Body of pancreas (tissue), 4 donors: ENCODE measurements at regions not wholly inside any gene's neighbourhood (a gene's known extent, or its start where the extent isn't known, plus 50 kb on each side); places are given as distances from the start of the nearest gene placed in this dataset.

Source experiments
- ATAC-seq: fragments of 150-250 bp; one replicate; pipeline ENCODE4 v1.9.1; 2016
- DNase-seq, 4 donors: peaks; one replicate each; pipeline ENCODE4 v3.0.0-alpha.2; 2019
- H3K27ac ChIP-seq, 4 donors: fragments of 200-600 bp; sonication (generic); 1 replicate in 3 of 4; 2 replicates in 1 of 4; pipeline versions ENCODE4 v1.5.1 to v1.6.1; 2016 to 2019; ENCODE audit warnings: mild to moderate bottlenecking in 1 of 4, mixed read lengths in 1 of 4, moderate library complexity in 1 of 4
- H3K27me3 ChIP-seq, 2 donors: fragments of 200-600 bp; sonication (generic); one replicate each; pipeline ENCODE4 v1.6.0; 2016; ENCODE audit warnings: mild to moderate bottlenecking in 1 of 2
- H3K36me3 ChIP-seq, 2 donors: fragments of 200-600 bp; sonication (generic); replicated peaks in 1 of 2; 2 replicates each; pipeline ENCODE4 v1.5.1; 2016; ENCODE audit warnings: low read depth in 2 of 2; ENCODE audit not compliant: insufficient read depth in 1 of 2
- H3K4me1 ChIP-seq: fragments of 200-600 bp; sonication (generic); one replicate; pipeline ENCODE4 v1.6.0; 2016
- H3K4me3 ChIP-seq, 2 donors: fragments of 200-600 bp; sonication (generic); 1 replicate in 1 of 2; 2 replicates in 1 of 2; pipeline ENCODE4 v1.5.1; 2016 to 2019
- H3K9me3 ChIP-seq, 3 donors: fragments of 200-600 bp; sonication (generic); 1 replicate in 2 of 3; 2 replicates in 1 of 3; pipeline ENCODE4 v1.5.1; 2016
- CTCF ChIP-seq, 7 experiments: fragments of 450-650 bp in 4 of 7; fragments of 200-600 bp in 3 of 7; sonication (generic) in 3 of 7; IDR thresholded peaks; one replicate each; pipeline ENCODE4 v1.5.1; 2016 to 2019; ENCODE audit warnings: antibody characterized with exemption in 7 of 7
- POLR2A ChIP-seq, 3 donors: fragments of 450-650 bp; IDR thresholded peaks; one replicate each; pipeline ENCODE4 v1.6.1; 2016; ENCODE audit warnings: antibody characterized with exemption in 3 of 3, mild to moderate bottlenecking in 2 of 3
- WGBS, 2 donors: methylation state at CpG; one replicate each; pipeline ENCODE4 v1.1.5; 2017; 5-methylcytosine and 5-hydroxymethylcytosine counted together
- intact Hi-C: fragments of 100-400 bp; cut with DNase I; formaldehyde crosslinking; loops from one replicate; pipeline ENCODE4 v1.15.1; 2023

DNA sequence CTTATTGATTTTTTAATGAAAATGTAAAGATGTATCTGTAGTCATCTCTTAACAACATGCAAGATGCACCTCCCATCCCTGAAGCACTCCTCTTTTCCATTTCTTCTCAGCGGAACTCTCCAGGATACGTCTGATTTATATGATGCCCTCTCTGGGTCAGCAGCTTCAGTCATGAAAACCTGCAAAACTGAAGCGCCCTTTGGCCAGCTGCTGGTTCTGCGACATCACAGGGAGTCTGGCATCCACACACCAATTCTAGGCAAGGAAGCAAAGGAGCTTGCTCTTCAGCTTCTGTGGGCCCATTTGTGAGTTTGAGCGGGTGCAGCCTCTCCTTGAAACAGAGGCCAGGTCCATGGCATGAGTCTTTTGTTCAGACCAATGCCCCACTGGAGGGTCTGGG is 1253.3 kb downstream of the TBC1D22A start:
- H3K4me1 ChIP-seq: no peaks in the 10 kb centered on the region
- H3K4me3 ChIP-seq: no peak overlapping the region
- 66 to 73% methylated on average over 5 of the region's 5 CpGs for WGBS, 2 donors
- TF ChIP-seq CTCF (IDR thresholded peaks at IDR 0.05): no peak
- TF ChIP-seq POLR2A (IDR thresholded peaks at IDR 0.05): no peak
- ATAC-seq: no peak
- no peaks in the 10 kb centered on the region for H3K36me3 ChIP-seq
- H3K27me3 ChIP-seq: peaks cover 0 to 6% of the 10 kb centered on the region in 2 donors
- peaks cover 0 to 11% (median 0%) of the 10 kb centered on the region in 3 donors for H3K9me3 ChIP-seq
- H3K27ac ChIP-seq: no peak overlapping the region
- intact Hi-C loops: no loop called here
- DNase-seq: no peak

DNA sequence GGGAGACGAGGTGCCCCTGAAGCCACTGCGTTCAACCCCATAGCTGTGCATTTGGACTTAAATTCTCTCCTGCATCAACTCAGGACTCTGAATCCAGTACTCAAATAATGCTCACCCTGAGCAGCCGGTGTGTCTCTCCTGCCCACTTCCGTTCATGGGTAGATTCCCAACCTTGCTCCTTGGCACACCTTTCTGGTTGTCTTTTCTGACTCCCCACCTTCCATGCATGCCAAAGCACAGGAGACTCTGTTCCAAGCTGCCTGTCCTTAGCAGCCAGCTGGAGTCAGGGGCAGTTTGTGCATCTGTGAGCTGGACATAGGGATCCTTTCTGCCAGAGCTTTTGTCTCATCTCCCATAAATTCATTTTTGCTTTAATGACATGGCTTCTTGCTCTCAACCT is 1242.5 kb downstream of the TBC1D22A start:
- no peak overlapping the region for H3K27ac ChIP-seq
- no peak for DNase-seq
- intact Hi-C loops: no loop called here
- H3K36me3 ChIP-seq: no peaks in the 10 kb centered on the region
- no peak for ATAC-seq
- H3K4me3 ChIP-seq: no peak overlapping the region
- no peaks in the 10 kb centered on the region for H3K4me1 ChIP-seq
- H3K27me3 ChIP-seq: no peaks in the 10 kb centered on the region
- no peaks in the 10 kb centered on the region for H3K9me3 ChIP-seq
- TF ChIP-seq CTCF (IDR thresholded peaks at IDR 0.05) (no peak), POLR2A (IDR thresholded peaks at IDR 0.05) (no peak)
- WGBS, 2 donors: 59 to 68% methylated on average over 4 of the region's 4 CpGs

- intact Hi-C loops: no loop called here
- WGBS, 2 donors: 28 to 49% methylated on average over 6 of the region's 6 CpGs
Measured at GRCh38 chr22:48004038-48004437, 1241.6 kb downstream of the TBC1D22A start.

GRCh38 chr22:48001101-48001500 is 1238.7 kb downstream of the TBC1D22A start:
- WGBS, 2 donors: 67 to 68% methylated on average over 11 of the region's 11 CpGs
- Histone ChIP-seq H3K27ac (no peak overlapping the region), H3K36me3 (no peaks in the 10 kb centered on the region), H3K4me1 (no peaks in the 10 kb centered on the region), H3K27me3 (no peaks in the 10 kb centered on the region), H3K9me3 (no peaks in the 10 kb centered on the region), H3K4me3 (no peak overlapping the region)
- ATAC-seq (no peak), DNase-seq (no peak)
- intact Hi-C loops: no loop called here
- TF ChIP-seq POLR2A (IDR thresholded peaks at IDR 0.05) (no peak), CTCF (IDR thresholded peaks at IDR 0.05) (no peak)

More at GRCh38 chr22:48004038-48004437, 1241.6 kb downstream of the TBC1D22A start:
- DNase-seq: no peak
- no peak for ATAC-seq
- Histone ChIP-seq H3K9me3 (no peaks in the 10 kb centered on the region), H3K4me3 (no peak overlapping the region), H3K4me1 (no peaks in the 10 kb centered on the region), H3K36me3 (no peaks in the 10 kb centered on the region), H3K27ac (no peak overlapping the region), H3K27me3 (no peaks in the 10 kb centered on the region)
- TF ChIP-seq CTCF (IDR thresholded peaks at IDR 0.05): no peak
- no peak for TF ChIP-seq POLR2A (IDR thresholded peaks at IDR 0.05)

- Histone ChIP-seq H3K9me3 (no peaks in the 10 kb centered on the region), H3K36me3 (no peaks in the 10 kb centered on the region), H3K4me1 (no peaks in the 10 kb centered on the region), H3K4me3 (no peak overlapping the region), H3K27ac (no peak overlapping the region), H3K27me3 (no peaks in the 10 kb centered on the region)
- intact Hi-C loops: no loop called here
- no peak for ATAC-seq
- no peak for DNase-seq
- 56 to 57% methylated on average over 6 to 8 of the region's 8 CpGs for WGBS, 2 donors
- TF ChIP-seq CTCF (IDR thresholded peaks at IDR 0.05) (no peak), POLR2A (IDR thresholded peaks at IDR 0.05) (no peak)
Measured at GRCh38 chr22:47997612-47998011, 1235.2 kb downstream of the TBC1D22A start.
